Neural progenitor cell (in vitro differentiated cells): ENCODE measurements at regions not wholly inside any gene's neighbourhood (a gene's known extent, or its start where the extent isn't known, plus 50 kb on each side); places are given as distances from the start of the nearest gene placed in this dataset.

ENCODE experiments used
- DNase-seq: peaks from one replicate; pipeline ENCODE4 v3.0.0-alpha.2; 2016; ENCODE audit warnings: low spot score
- H2AFZ ChIP-seq: fragments of 200-600 bp; sonication (generic); replicated peaks from 2 replicates; pipeline ENCODE4 v1.6.1; 2016; ENCODE audit warnings: antibody characterized with exemption
- H3F3A ChIP-seq: fragments of 200-600 bp; sonication (generic); 2 replicates; pipeline ENCODE4 v1.6.1; 2016; ENCODE audit warnings: antibody characterized with exemption, low read depth
- H3K27ac ChIP-seq: fragments of 200-600 bp; sonication (generic); 2 replicates; pipeline ENCODE4 v1.5.1; 2016; ENCODE audit warnings: mild to moderate bottlenecking
- H3K27me3 ChIP-seq: fragments of 200-600 bp; sonication (generic); 2 replicates; pipeline ENCODE4 v1.6.1; 2016; ENCODE audit warnings: mild to moderate bottlenecking, moderate library complexity
- H3K36me3 ChIP-seq: fragments of 200-600 bp; sonication (generic); 2 replicates; pipeline ENCODE4 v1.5.1; 2016
- H3K4me1 ChIP-seq: fragments of 200-600 bp; sonication (generic); 2 replicates; pipeline ENCODE4 v1.6.1; 2016; ENCODE audit warnings: mixed run types
- H3K4me2 ChIP-seq: fragments of 200-600 bp; sonication (generic); 2 replicates; pipeline ENCODE4 v1.6.1; 2016
- H3K4me3 ChIP-seq: fragments of 200-600 bp; sonication (generic); 2 replicates; pipeline ENCODE4 v1.5.1; 2016
- H3K79me2 ChIP-seq: fragments of 200-600 bp; sonication (generic); 2 replicates; pipeline ENCODE4 v1.6.1; 2016; ENCODE audit warnings: low read depth
- H3K9ac ChIP-seq: fragments of 200-600 bp; sonication (generic); 2 replicates; pipeline ENCODE4 v1.6.1; 2016
- H3K9me3 ChIP-seq: fragments of 200-600 bp; sonication (generic); 2 replicates; pipeline ENCODE4 v1.5.1; 2016; ENCODE audit warnings: low read depth
- H4K20me1 ChIP-seq: fragments of 200-600 bp; sonication (generic); 2 replicates; pipeline ENCODE4 v1.6.1; 2016; ENCODE audit warnings: low read depth
- H3K27ac Mint-ChIP-seq: 3 replicates; pipeline ENCODE4 v1.8.0; 2021; ENCODE audit warnings: mixed read lengths
- H3K27me3 Mint-ChIP-seq: 2 replicates; pipeline ENCODE4 v1.8.0; 2022; ENCODE audit warnings: low read depth, mild to moderate bottlenecking, inconsistent platforms, moderate library complexity, mixed read lengths; ENCODE audit not compliant: insufficient read depth
- H3K36me3 Mint-ChIP-seq: 3 replicates; pipeline ENCODE4 v1.8.0; 2021; ENCODE audit warnings: mixed read lengths
- H3K4me1 Mint-ChIP-seq: 3 replicates; pipeline ENCODE4 v1.8.0; 2021; ENCODE audit warnings: mixed read lengths
- H3K4me3 Mint-ChIP-seq: 3 replicates; pipeline ENCODE4 v1.8.0; 2021; ENCODE audit warnings: mild to moderate bottlenecking, moderate library complexity, mixed read lengths
- H3K9me3 Mint-ChIP-seq: 3 replicates; pipeline ENCODE4 v1.8.0; 2020; ENCODE audit warnings: mixed read lengths
- EZH2 ChIP-seq: fragments of 200-600 bp; sonication (generic); IDR thresholded peaks from 2 replicates; pipeline ENCODE4 v1.6.1; 2017; ENCODE audit warnings: antibody characterized with exemption, mild to moderate bottlenecking, moderate library complexity
- EZH2phosphoT487 ChIP-seq: fragments of 200-600 bp; sonication (generic); IDR thresholded peaks from 2 replicates; pipeline ENCODE4 v1.6.1; 2017; ENCODE audit warnings: antibody characterized with exemption
- TF ChIP-seq, protein P1 (sequence below): fragments of 200-600 bp; sonication (generic); IDR thresholded peaks from 2 replicates; pipeline ENCODE4 v1.5.1; 2017; ENCODE audit warnings: antibody characterized with exemption, mild to moderate bottlenecking

DNA sequence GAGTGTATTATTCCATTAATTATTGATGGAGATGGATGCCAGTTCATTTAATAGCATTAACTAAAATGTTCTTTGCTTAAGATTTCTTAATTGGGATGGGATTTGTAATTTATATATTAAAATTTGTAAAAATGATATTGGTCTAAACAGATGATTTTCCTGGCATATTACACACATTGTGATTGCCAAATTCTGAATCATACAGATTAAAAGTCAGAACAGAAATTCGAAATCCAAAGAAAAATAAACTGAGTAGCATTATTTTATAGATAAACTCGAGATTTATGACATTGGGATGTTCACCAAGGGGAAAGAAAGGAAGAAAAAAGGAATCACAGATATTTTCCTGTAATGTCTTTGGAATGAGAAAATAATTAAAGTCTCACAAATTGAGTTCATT, 481.1 kb downstream of the CCER1 start:
- TF ChIP-seq, protein P1, sequence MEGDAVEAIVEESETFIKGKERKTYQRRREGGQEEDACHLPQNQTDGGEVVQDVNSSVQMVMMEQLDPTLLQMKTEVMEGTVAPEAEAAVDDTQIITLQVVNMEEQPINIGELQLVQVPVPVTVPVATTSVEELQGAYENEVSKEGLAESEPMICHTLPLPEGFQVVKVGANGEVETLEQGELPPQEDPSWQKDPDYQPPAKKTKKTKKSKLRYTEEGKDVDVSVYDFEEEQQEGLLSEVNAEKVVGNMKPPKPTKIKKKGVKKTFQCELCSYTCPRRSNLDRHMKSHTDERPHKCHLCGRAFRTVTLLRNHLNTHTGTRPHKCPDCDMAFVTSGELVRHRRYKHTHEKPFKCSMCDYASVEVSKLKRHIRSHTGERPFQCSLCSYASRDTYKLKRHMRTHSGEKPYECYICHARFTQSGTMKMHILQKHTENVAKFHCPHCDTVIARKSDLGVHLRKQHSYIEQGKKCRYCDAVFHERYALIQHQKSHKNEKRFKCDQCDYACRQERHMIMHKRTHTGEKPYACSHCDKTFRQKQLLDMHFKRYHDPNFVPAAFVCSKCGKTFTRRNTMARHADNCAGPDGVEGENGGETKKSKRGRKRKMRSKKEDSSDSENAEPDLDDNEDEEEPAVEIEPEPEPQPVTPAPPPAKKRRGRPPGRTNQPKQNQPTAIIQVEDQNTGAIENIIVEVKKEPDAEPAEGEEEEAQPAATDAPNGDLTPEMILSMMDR: no peak
- TF ChIP-seq EZH2 (no peak), EZH2phosphoT487 (no peak)
- H3K4me3 ChIP-seq: no peak overlapping the region
- no peak overlapping the region for H2AFZ ChIP-seq
- Mint-ChIP-seq H3K4me1 (no peaks in the 10 kb centered on the region), H3K27me3 (no peaks in the 10 kb centered on the region), H3K27ac (no peak overlapping the region), H3K36me3 (no peaks in the 10 kb centered on the region), H3K4me3 (no peak overlapping the region), H3K9me3 (no peaks in the 10 kb centered on the region)
- no peaks in the 10 kb centered on the region for H4K20me1 ChIP-seq
- no peak for DNase-seq
- no peaks in the 10 kb centered on the region for H3K9me3 ChIP-seq
- H3F3A ChIP-seq: no peaks in the 10 kb centered on the region
- H3K36me3 ChIP-seq: no peaks in the 10 kb centered on the region
- no peaks in the 10 kb centered on the region for H3K27me3 ChIP-seq
- H3K4me1 ChIP-seq: no peaks in the 10 kb centered on the region
- no peak overlapping the region for H3K9ac ChIP-seq
- no peak overlapping the region for H3K27ac ChIP-seq
- no peak overlapping the region for H3K4me2 ChIP-seq
- no peaks in the 10 kb centered on the region for H3K79me2 ChIP-seq

GRCh38 chr12:90460681-90461080, 494.3 kb downstream of the CCER1 start:
- no peak for DNase-seq
- Mint-ChIP-seq H3K27ac (no peak overlapping the region), H3K4me3 (no peak overlapping the region), H3K9me3 (no peaks in the 10 kb centered on the region), H3K36me3 (no peaks in the 10 kb centered on the region), H3K4me1 (no peaks in the 10 kb centered on the region), H3K27me3 (peaks cover 2% of the 10 kb centered on the region)
- H3K9me3 ChIP-seq: no peaks in the 10 kb centered on the region
- no peaks in the 10 kb centered on the region for H3K27me3 ChIP-seq
- no peaks in the 10 kb centered on the region for H4K20me1 ChIP-seq
- no peak overlapping the region for H3K4me2 ChIP-seq
- H3F3A ChIP-seq: no peaks in the 10 kb centered on the region
- H3K36me3 ChIP-seq: no peaks in the 10 kb centered on the region
- no peaks in the 10 kb centered on the region for H3K4me1 ChIP-seq
- H3K79me2 ChIP-seq: no peaks in the 10 kb centered on the region
- no peak overlapping the region for H3K4me3 ChIP-seq
- no peak overlapping the region for H3K27ac ChIP-seq
- no peak overlapping the region for H3K9ac ChIP-seq
- H2AFZ ChIP-seq: no peak overlapping the region
- no peak for TF ChIP-seq EZH2phosphoT487
- TF ChIP-seq, protein P1: no peak
- no peak for TF ChIP-seq EZH2

- H3K36me3 ChIP-seq: no peaks in the 10 kb centered on the region
- no peaks in the 10 kb centered on the region for H4K20me1 ChIP-seq
- no peaks in the 10 kb centered on the region for H3K79me2 ChIP-seq
- no peak overlapping the region for H3K9ac ChIP-seq
- H3F3A ChIP-seq: no peaks in the 10 kb centered on the region
- H3K4me2 ChIP-seq: no peak overlapping the region
- no peak for DNase-seq
- peaks cover under 1% of the 10 kb centered on the region for H3K9me3 Mint-ChIP-seq
- TF ChIP-seq EZH2 (no peak), EZH2phosphoT487 (no peak)
- TF ChIP-seq, protein P1: no peak
- H3K27me3 Mint-ChIP-seq: peaks cover 2% of the 10 kb centered on the region
- H3K27ac ChIP-seq: no peak overlapping the region
- H2AFZ ChIP-seq: no peak overlapping the region
- no peaks in the 10 kb centered on the region for H3K36me3 Mint-ChIP-seq
- H3K27ac Mint-ChIP-seq: no peak overlapping the region
- no peak overlapping the region for H3K4me3 ChIP-seq
- H3K4me1 ChIP-seq: no peaks in the 10 kb centered on the region
- no peaks in the 10 kb centered on the region for H3K4me1 Mint-ChIP-seq
- no peaks in the 10 kb centered on the region for H3K27me3 ChIP-seq
- H3K9me3 ChIP-seq: no peaks in the 10 kb centered on the region
- H3K4me3 Mint-ChIP-seq: no peak overlapping the region
Measured at GRCh38 chr12:90456248-90456647, 498.7 kb downstream of the CCER1 start.
